H1 (cell line): ENCODE measurements at regions not wholly inside any gene's neighbourhood (a gene's known extent, or its start where the extent isn't known, plus 50 kb on each side); places are given as distances from the start of the nearest gene placed in this dataset.

Experiments
- CTCF ChIA-PET: fragments of 300-600 bp; sonication (Branson Sonifier 250); formaldehyde crosslinking; loops from one replicate; lab custom pipeline; 2021; ENCODE audit not compliant: partially characterized antibody; lab: Charles Lee
- POLR2A ChIA-PET: fragments of 300-600 bp; sonication (Branson Sonifier 250); formaldehyde crosslinking; loops from one replicate; lab custom pipeline; 2021; ENCODE audit warnings: inconsistent platforms; ENCODE audit not compliant: partially characterized antibody; lab: Charles Lee
- DNase-seq, 2 experiments: peaks; one replicate each; pipeline versions ENCODE4 v3.0.0 to v3.0.0-alpha.2; 2010 to 2022; ENCODE audit warnings: low spot score in 2 of 2, low read depth in 1 of 2, mixed read lengths in 1 of 2
- FAIRE-seq: peaks from 2 replicates; lab custom pipeline; 2011; peaks lifted over from hg19 to GRCh38; lab: Jason Lieb, UNC
- H2AFZ ChIP-seq: 2 replicates; pipeline ENCODE4 v1.8.1; 2012; ENCODE audit warnings: low read length, inconsistent platforms
- H2AK5ac ChIP-seq: 2 replicates; pipeline ENCODE4 v1.6.1; 2013; ENCODE audit warnings: low read depth, low read length
- H2BK120ac ChIP-seq: replicated peaks from 2 replicates; pipeline ENCODE3; 2013; ENCODE audit warnings: low read depth, low read length, inconsistent platforms
- H2BK12ac ChIP-seq: 2 replicates; pipeline ENCODE4 v1.6.1; 2013; ENCODE audit warnings: low read depth, low read length
- H2BK15ac ChIP-seq: 2 replicates; pipeline ENCODE4 v1.6.1; 2013; ENCODE audit warnings: low read length
- H2BK20ac ChIP-seq: 2 replicates; pipeline ENCODE4 v1.6.1; 2013; ENCODE audit warnings: low read length
- H2BK5ac ChIP-seq: 2 replicates; pipeline ENCODE4 v1.6.1; 2013; ENCODE audit warnings: low read depth, low read length
- H3K14ac ChIP-seq: 2 replicates; pipeline ENCODE4 v1.6.1; 2013; ENCODE audit warnings: inconsistent platforms; ENCODE audit not compliant: insufficient read length
- H3K18ac ChIP-seq: 2 replicates; pipeline ENCODE4 v1.6.1; 2013; ENCODE audit warnings: low read length; ENCODE audit errors: extremely low read depth
- H3K23ac ChIP-seq: 2 replicates; pipeline ENCODE4 v1.6.1; 2013; ENCODE audit warnings: inconsistent platforms; ENCODE audit not compliant: insufficient read length
- H3K23me2 ChIP-seq: 2 replicates; pipeline ENCODE4 v1.6.1; 2013; ENCODE audit warnings: low read depth, low read length
- H3K27ac ChIP-seq: 2 replicates; pipeline ENCODE4 v1.6.1; 2011; ENCODE audit warnings: low read depth, low read length, inconsistent platforms
- H3K27me3 ChIP-seq, 4 experiments: replicated peaks in 1 of 4; 1 replicate in 1 of 4; 2 replicates in 3 of 4; pipeline versions ENCODE4 v1.6.1 to v1.8.1; 2011 to 2013; ENCODE audit warnings: low read length in 3 of 4, mild to moderate bottlenecking in 3 of 4, inconsistent platforms in 2 of 4, mixed read lengths in 2 of 4, moderate library complexity in 1 of 4; ENCODE audit not compliant: control insufficient read depth in 3 of 4, insufficient read depth in 3 of 4; ENCODE audit errors: extremely low read depth in 1 of 4
- H3K36me3 ChIP-seq, 4 experiments: 2 replicates each; pipeline versions ENCODE4 v1.6.1 to v1.8.1; 2011 to 2013; ENCODE audit warnings: mild to moderate bottlenecking in 4 of 4, low read length in 3 of 4, moderate library complexity in 2 of 4, control low read depth in 1 of 4, inconsistent platforms in 1 of 4; ENCODE audit not compliant: insufficient read depth in 4 of 4, control insufficient read depth in 2 of 4
- H3K4ac ChIP-seq: replicated peaks from 2 replicates; pipeline ENCODE3; 2013; ENCODE audit warnings: low read length, low read depth, mixed read lengths, inconsistent platforms; ENCODE audit not compliant: insufficient read length
- H3K4me1 ChIP-seq, 4 experiments: replicated peaks in 1 of 4; 1 replicate in 1 of 4; 2 replicates in 3 of 4; pipeline versions ENCODE4 v1.6.1 to v1.8.1; 2011 to 2013; ENCODE audit warnings: low read length in 3 of 4, inconsistent platforms in 2 of 4, mixed read lengths in 1 of 4; ENCODE audit not compliant: insufficient read depth in 4 of 4, control insufficient read depth in 3 of 4
- H3K4me2 ChIP-seq, 2 experiments: 2 replicates each; pipeline versions ENCODE4 v1.6.1 to v1.8.1; 2011 to 2013; ENCODE audit warnings: low read depth in 2 of 2, low read length in 2 of 2, control low read depth in 1 of 2, inconsistent platforms in 1 of 2, mild to moderate bottlenecking in 1 of 2; ENCODE audit not compliant: insufficient read depth in 1 of 2
- H3K4me3 ChIP-seq, 4 experiments: fragments of 200-600, 300-600 bp in 1 of 4; sonication (generic), shearing (Covaris generic), sonication (Bioruptor Twin) in 1 of 4; 2 replicates each; pipeline versions ENCODE4 v1.5.1 to v1.8.1; 2011 to 2016; ENCODE audit warnings: low read length in 4 of 4, low read depth in 3 of 4, control low read depth in 2 of 4, inconsistent platforms in 2 of 4, mild to moderate bottlenecking in 2 of 4, mixed read lengths in 1 of 4, moderate library complexity in 1 of 4; ENCODE audit not compliant: insufficient read depth in 2 of 4; ENCODE audit errors: extremely low read depth in 1 of 4
- H3K56ac ChIP-seq: replicated peaks from 2 replicates; pipeline ENCODE3; 2013; ENCODE audit warnings: low read depth, mild to moderate bottlenecking, mixed read lengths, low read length, inconsistent platforms; ENCODE audit not compliant: insufficient read length
- H3K79me1 ChIP-seq: 2 replicates; pipeline ENCODE4 v1.6.1; 2013; ENCODE audit warnings: low read depth, low read length, control low read depth
- H3K79me2 ChIP-seq, 2 experiments: 2 replicates each; pipeline versions ENCODE4 v1.6.1 to v1.8.1; 2012 to 2013; ENCODE audit warnings: low read length in 2 of 2, mild to moderate bottlenecking in 2 of 2, inconsistent platforms in 1 of 2; ENCODE audit not compliant: insufficient read depth in 2 of 2, control insufficient read depth in 1 of 2
- H3K9ac ChIP-seq, 4 experiments: replicated peaks in 1 of 4; 1 replicate in 1 of 4; 2 replicates in 3 of 4; pipeline versions ENCODE4 v1.6.1 to v1.8.1; 2011 to 2013; ENCODE audit warnings: low read depth in 3 of 4, low read length in 3 of 4, control low read depth in 2 of 4, mild to moderate bottlenecking in 2 of 4, moderate library complexity in 2 of 4, inconsistent platforms in 1 of 4; ENCODE audit errors: extremely low read depth in 1 of 4
- H3K9me3 ChIP-seq, 2 experiments: 2 replicates each; pipeline versions ENCODE4 v1.6.1 to v1.8.1; 2012 to 2013; ENCODE audit warnings: mild to moderate bottlenecking in 2 of 2, moderate library complexity in 2 of 2, control low read depth in 1 of 2, inconsistent platforms in 1 of 2, low read depth in 1 of 2, low read length in 1 of 2, mixed read lengths in 1 of 2; ENCODE audit not compliant: insufficient read depth in 2 of 2
- H4K20me1 ChIP-seq, 2 experiments: replicated peaks in 1 of 2; 2 replicates each; pipeline versions ENCODE3 to v1.8.1; 2011 to 2013; ENCODE audit warnings: inconsistent platforms in 2 of 2, low read length in 2 of 2, mild to moderate bottlenecking in 1 of 2; ENCODE audit not compliant: insufficient read depth in 2 of 2, control insufficient read depth in 1 of 2
- H4K5ac ChIP-seq: 2 replicates; pipeline ENCODE4 v1.6.1; 2013; ENCODE audit warnings: low read length, low read depth, mixed read lengths, inconsistent platforms; ENCODE audit not compliant: insufficient read length
- H4K8ac ChIP-seq: 2 replicates; pipeline ENCODE4 v1.8.0; 2013; ENCODE audit warnings: mild to moderate bottlenecking, moderate library complexity, low read length, inconsistent platforms; ENCODE audit not compliant: insufficient read depth; ENCODE audit errors: extremely low read depth
- H4K91ac ChIP-seq: replicated peaks from 2 replicates; pipeline ENCODE3; 2013; ENCODE audit warnings: low read length, mixed read lengths, inconsistent platforms; ENCODE audit not compliant: insufficient read length
- BACH1 ChIP-seq: IDR thresholded peaks from 2 replicates; pipeline ENCODE4 v1.6.1; 2012; ENCODE audit warnings: low read length, improper control_type of control experiment
- CHD1 ChIP-seq: IDR thresholded peaks from 2 replicates; pipeline ENCODE4 v1.6.1; 2012; ENCODE audit warnings: low read depth, low read length, improper control_type of control experiment
- CTBP2 ChIP-seq: IDR thresholded peaks from 2 replicates; pipeline ENCODE4 v1.7.0; 2011; ENCODE audit warnings: borderline replicate concordance, mild to moderate bottlenecking, moderate library complexity, mixed read lengths, low read length; ENCODE audit not compliant: insufficient read depth, insufficient read length
- EP300 ChIP-seq, 2 experiments: IDR thresholded peaks; 1 replicate in 1 of 2; 2 replicates in 1 of 2; pipeline ENCODE4 v1.6.1; 2011 to 2012; ENCODE audit warnings: low read depth in 2 of 2, low read length in 2 of 2, mild to moderate bottlenecking in 2 of 2, borderline replicate concordance in 1 of 2, inconsistent platforms in 1 of 2, moderate library complexity in 1 of 2
- HDAC6 ChIP-seq: IDR thresholded peaks from one replicate; pipeline ENCODE4 v1.7.1; 2012; ENCODE audit warnings: low read depth, mild to moderate bottlenecking, inconsistent platforms, low read length, moderate library complexity
- KDM1A ChIP-seq: fragments of 200-600, 300-600 bp; sonication (generic); IDR thresholded peaks from 2 replicates; pipeline ENCODE4 v1.7.1; 2016; ENCODE audit warnings: mild to moderate bottlenecking, low read length, borderline replicate concordance
- KDM5A ChIP-seq: fragments of 200-600 bp; IDR thresholded peaks from 2 replicates; pipeline ENCODE4 v1.7.1; 2012; ENCODE audit warnings: mild to moderate bottlenecking, low read length, inconsistent platforms, mixed read lengths
- MAFK ChIP-seq: IDR thresholded peaks from 2 replicates; pipeline ENCODE4 v1.6.1; 2012; ENCODE audit warnings: low read depth, mild to moderate bottlenecking, improper control_type of control experiment, low read length
- POLR2A ChIP-seq, 2 experiments: IDR thresholded peaks; 1 replicate in 1 of 2; 2 replicates in 1 of 2; pipeline ENCODE4 v1.6.1; 2011; ENCODE audit warnings: low read depth in 2 of 2, low read length in 2 of 2, mild to moderate bottlenecking in 2 of 2; ENCODE audit errors: control extremely low read depth in 1 of 2
- POLR2AphosphoS5 ChIP-seq: IDR thresholded peaks from 2 replicates; pipeline ENCODE4 v1.6.1; 2011; ENCODE audit warnings: low read depth, low read length
- RFX5 ChIP-seq: IDR thresholded peaks from 2 replicates; pipeline ENCODE4 v1.6.1; 2011; ENCODE audit warnings: low read depth, low read length, improper control_type of control experiment, borderline replicate concordance
- SIN3A ChIP-seq, 2 experiments: IDR thresholded peaks in 1 of 2; conservative IDR thresholded peaks in 1 of 2; 2 replicates each; pipeline ENCODE4 v1.6.1; 2011 to 2012; ENCODE audit warnings: low read length in 2 of 2, improper control_type of control experiment in 1 of 2, low read depth in 1 of 2, mild to moderate bottlenecking in 1 of 2
- SRF ChIP-seq: IDR thresholded peaks from 2 replicates; pipeline ENCODE4 v1.6.1; 2011; ENCODE audit warnings: mild to moderate bottlenecking, low read depth, low read length, moderate library complexity
- TAF1 ChIP-seq: IDR thresholded peaks from 2 replicates; pipeline ENCODE4 v1.6.1; 2011; ENCODE audit warnings: mild to moderate bottlenecking, low read depth, low read length
- TBP ChIP-seq: IDR thresholded peaks from 2 replicates; pipeline ENCODE4 v1.6.1; 2011; ENCODE audit warnings: low read depth, low read length, improper control_type of control experiment
- TEAD4 ChIP-seq: IDR thresholded peaks from 2 replicates; pipeline ENCODE4 v1.6.1; 2012; ENCODE audit warnings: low read depth, low read length, inconsistent platforms, mixed read lengths
- WGBS, 2 experiments: shearing (Covaris generic) in 1 of 2; methylation state at CpG; one replicate each; pipeline versions ENCODE4 v1.1.6 to v1.1.7; 2013 to 2015; ENCODE audit warnings: low lambda C conversion rate in 2 of 2, mixed read lengths in 2 of 2, inconsistent platforms in 1 of 2, low coverage in 1 of 2, missing lambda C conversion rate in 1 of 2; ENCODE audit not compliant: insufficient replicate concordance in 2 of 2, insufficient coverage in 1 of 2, insufficient read length in 1 of 2; ENCODE audit errors: extremely low coverage in 1 of 2, missing lambda C conversion rate in 1 of 2; 5-methylcytosine and 5-hydroxymethylcytosine counted together

GRCh38 chrX:114338870-114339269 is 245.0 kb upstream of the HTR2C start:
- no peaks in the 10 kb centered on the region for H3K79me2 ChIP-seq
- no peak overlapping the region for H2BK120ac ChIP-seq
- DNase-seq: no peak
- no peak overlapping the region for H3K27ac ChIP-seq
- no peak overlapping the region for H2AK5ac ChIP-seq
- H3K4ac ChIP-seq: no peak overlapping the region
- no peak overlapping the region for H3K4me2 ChIP-seq
- H2BK12ac ChIP-seq: no peak overlapping the region
- no peak overlapping the region for H4K8ac ChIP-seq
- no peak overlapping the region for H4K91ac ChIP-seq
- H3K36me3 ChIP-seq: no peaks in the 10 kb centered on the region
- WGBS, 2 experiments: 100% methylated on average over 2 of the region's 2 CpGs; no CpG with 5 or more reads in 1 of the 2 experiments
- CTCF ChIA-PET: interaction anchor here (0.6 kb wide), 1 partner anchor 87 kb away, joined by 3 read pairs; no protein-coding TSS in a partner anchor
- H2BK15ac ChIP-seq: no peak overlapping the region
- H3K14ac ChIP-seq: no peak overlapping the region
- H2BK5ac ChIP-seq: no peak overlapping the region
- H4K20me1 ChIP-seq: no peaks in the 10 kb centered on the region
- H3K23me2 ChIP-seq: no peaks in the 10 kb centered on the region
- POLR2A ChIA-PET: no interaction called here
- H3K4me3 ChIP-seq: no peak overlapping the region
- H3K9me3 ChIP-seq: peaks cover 0 to 4% of the 10 kb centered on the region in 2 experiments; a peak in 1 of 4 replicates
- H3K27me3 ChIP-seq: no peaks in the 10 kb centered on the region
- no peak overlapping the region for H2AFZ ChIP-seq
- H3K9ac ChIP-seq: no peak overlapping the region
- H3K23ac ChIP-seq: no peak overlapping the region
- no peak overlapping the region for H2BK20ac ChIP-seq
- no peak overlapping the region for H4K5ac ChIP-seq
- no peaks in the 10 kb centered on the region for H3K4me1 ChIP-seq
- no peak overlapping the region for H3K56ac ChIP-seq
- no peak overlapping the region for H3K18ac ChIP-seq
- no peaks in the 10 kb centered on the region for H3K79me1 ChIP-seq
- FAIRE-seq: no peak
- TF ChIP-seq RFX5 (no peak), BACH1 (no peak), CTBP2 (no peak), MAFK (no peak), TAF1 (no peak), CHD1 (no peak), EP300 (IDR thresholded peaks at IDR 0.05; ENCODE audit: borderline replicate concordance in 1 of 2, low read depth in 2 of 2, low read length in 2 of 2) (no peak), KDM1A (no peak), KDM5A (no peak), SRF (no peak), POLR2A (IDR thresholded peaks at IDR 0.05; ENCODE audit: control extremely low read depth in 1 of 2, low read depth in 2 of 2, low read length in 2 of 2) (no peak), HDAC6 (no peak), POLR2AphosphoS5 (no peak), SIN3A (conservative IDR thresholded peaks at IDR 0.05 in 1 of 2, IDR thresholded peaks at IDR 0.05 in 1 of 2; ENCODE audit: low read depth in 1 of 2, low read length in 2 of 2) (no peak), TEAD4 (no peak), TBP (no peak)
